IMR-90 (cell line): ENCODE measurements at regions not wholly inside any gene's neighbourhood (a gene's known extent, or its start where the extent isn't known, plus 50 kb on each side); places are given as distances from the start of the nearest gene placed in this dataset.

Source experiments
- ATAC-seq: fragments of 200-7000 bp; cut with Tn5 transposase; 2 replicates; pipeline ENCODE4 v1.9.1; 2020; ENCODE audit warnings: low read depth, mild to moderate bottlenecking, moderate library complexity
- BruUV-seq: library from RNA; stranded (reverse); fragments of 400-500 nt; replicated peaks from 2 replicates; lab custom pipeline; 2021; lab: Mats Ljungman, UMichigan
- CTCF ChIA-PET: fragments of 300-600 bp; formaldehyde crosslinking; extraction: SDS; loops from one replicate; lab custom pipeline; 2021; ENCODE audit warnings: antibody characterized with exemption; lab: Yijun Ruan, JAX
- POLR2A ChIA-PET: fragments of 300-600 bp; sonication (Branson Sonifier 250); formaldehyde crosslinking; loops from one replicate; lab custom pipeline; 2022; ENCODE audit warnings: antibody characterized with exemption; ENCODE audit not compliant: unreplicated experiment; lab: Charles Lee
- DNase-seq: peaks from one replicate; pipeline ENCODE4 v3.0.0; 2013
- H2AFZ ChIP-seq: replicated peaks from 2 replicates; pipeline ENCODE3; 2013; ENCODE audit warnings: low read length, mild to moderate bottlenecking; ENCODE audit not compliant: poor library complexity
- H2AK5ac ChIP-seq: 2 replicates; pipeline ENCODE4 v1.6.1; 2013; ENCODE audit warnings: low read depth, low read length, inconsistent platforms
- H2AK9ac ChIP-seq: replicated peaks from 2 replicates; pipeline ENCODE3; 2013; ENCODE audit warnings: mild to moderate bottlenecking, low read depth, low read length, moderate library complexity; ENCODE audit not compliant: poor library complexity
- H2BK120ac ChIP-seq: 2 replicates; pipeline ENCODE4 v1.6.1; 2013; ENCODE audit warnings: low read depth, low read length, inconsistent platforms
- H2BK15ac ChIP-seq: 3 replicates; pipeline ENCODE4 v1.6.1; 2013; ENCODE audit warnings: low read depth, low read length, inconsistent platforms
- H2BK20ac ChIP-seq: 2 replicates; pipeline ENCODE4 v1.6.1; 2013; ENCODE audit warnings: low read depth, mild to moderate bottlenecking, inconsistent platforms, low read length, moderate library complexity
- H2BK5ac ChIP-seq: 2 replicates; pipeline ENCODE4 v1.6.1; 2013; ENCODE audit warnings: mild to moderate bottlenecking, low read depth, low read length, inconsistent platforms; ENCODE audit not compliant: poor library complexity, severe bottlenecking
- H3K14ac ChIP-seq: replicated peaks from 2 replicates; pipeline ENCODE4 v1.6.1; 2013; ENCODE audit warnings: low read depth, low read length, inconsistent platforms
- H3K18ac ChIP-seq: 2 replicates; pipeline ENCODE4 v1.6.1; 2013; ENCODE audit warnings: low read depth, low read length, control low read depth
- H3K23ac ChIP-seq: 2 replicates; pipeline ENCODE4 v1.6.1; 2013; ENCODE audit warnings: low read depth, low read length, inconsistent platforms
- H3K27ac ChIP-seq: 2 replicates; pipeline ENCODE4 v1.5.1; 2013; ENCODE audit warnings: mild to moderate bottlenecking, control low read depth, low read length; ENCODE audit not compliant: insufficient read depth
- H3K27me3 ChIP-seq: 2 replicates; pipeline ENCODE4 v1.6.1; 2013; ENCODE audit warnings: low read length; ENCODE audit not compliant: control insufficient read depth, insufficient read depth
- H3K36me3 ChIP-seq: 2 replicates; pipeline ENCODE4 v1.6.1; 2013; ENCODE audit warnings: low read length, mixed read lengths; ENCODE audit not compliant: control insufficient read depth, insufficient read depth
- H3K4ac ChIP-seq: 2 replicates; pipeline ENCODE4 v1.6.1; 2013; ENCODE audit warnings: low read depth, low read length, inconsistent platforms
- H3K4me1 ChIP-seq: 2 replicates; pipeline ENCODE4 v1.6.1; 2013; ENCODE audit warnings: low read length, mixed read lengths; ENCODE audit not compliant: control insufficient read depth, insufficient read depth
- H3K4me2 ChIP-seq: 2 replicates; pipeline ENCODE4 v1.6.1; 2013; ENCODE audit warnings: low read depth, mild to moderate bottlenecking, control low read depth, low read length, moderate library complexity
- H3K4me3 ChIP-seq: 2 replicates; pipeline ENCODE4 v1.5.1; 2013; ENCODE audit warnings: low read depth, mild to moderate bottlenecking, control low read depth, low read length, moderate library complexity; ENCODE audit not compliant: insufficient read depth
- H3K56ac ChIP-seq: 2 replicates; pipeline ENCODE4 v1.6.1; 2013; ENCODE audit warnings: low read length, inconsistent platforms; ENCODE audit not compliant: insufficient read depth; ENCODE audit errors: extremely low read depth
- H3K79me1 ChIP-seq, 2 experiments: 2 replicates each; pipeline ENCODE4 v1.6.1; 2013; ENCODE audit warnings: low read length in 2 of 2, inconsistent platforms in 1 of 2, low read depth in 1 of 2
- H3K9ac ChIP-seq: 2 replicates; pipeline ENCODE4 v1.6.1; 2013; ENCODE audit warnings: low read depth, low read length, control low read depth
- H3K9me1 ChIP-seq: 2 replicates; pipeline ENCODE4 v1.6.1; 2013; ENCODE audit warnings: low read length, inconsistent platforms; ENCODE audit not compliant: insufficient read depth
- H3K9me3 ChIP-seq: 2 replicates; pipeline ENCODE4 v1.6.1; 2013; ENCODE audit warnings: low read length; ENCODE audit not compliant: control insufficient read depth, insufficient read depth
- H4K20me1 ChIP-seq: 2 replicates; pipeline ENCODE4 v1.6.1; 2013; ENCODE audit warnings: low read length, inconsistent platforms; ENCODE audit not compliant: insufficient read depth
- H4K5ac ChIP-seq: 2 replicates; pipeline ENCODE4 v1.6.1; 2013; ENCODE audit warnings: mild to moderate bottlenecking, low read depth, low read length, control low read depth
- H4K8ac ChIP-seq, 2 experiments: 2 replicates each; pipeline ENCODE4 v1.6.1; 2013; ENCODE audit warnings: low read depth in 2 of 2, low read length in 2 of 2, control low read depth in 1 of 2, inconsistent platforms in 1 of 2
- H4K91ac ChIP-seq: 2 replicates; pipeline ENCODE4 v1.6.1; 2013; ENCODE audit warnings: low read depth, low read length, inconsistent platforms; ENCODE audit not compliant: insufficient read depth
- BHLHE40 ChIP-seq: fragments of 150-350 bp; IDR thresholded peaks from 2 replicates; pipeline ENCODE4 v1.6.1; 2016; ENCODE audit warnings: mild to moderate bottlenecking, low read depth, low read length
- CEBPB ChIP-seq: IDR thresholded peaks from 2 replicates; pipeline ENCODE4 v1.6.1; 2012; ENCODE audit warnings: low read depth, low read length, improper control_type of control experiment
- CHD1 ChIP-seq: IDR thresholded peaks from 2 replicates; pipeline ENCODE4 v1.6.1; 2012; ENCODE audit warnings: low read depth, low read length, improper control_type of control experiment
- CTCF ChIP-seq: conservative IDR thresholded peaks from 2 replicates; pipeline ENCODE4 v1.5.1; 2012; ENCODE audit warnings: mild to moderate bottlenecking, low read depth, low read length, improper control_type of control experiment
- ELK1 ChIP-seq: fragments of 150-350 bp; IDR thresholded peaks from 2 replicates; pipeline ENCODE4 v1.6.1; 2016; ENCODE audit warnings: low read depth, mild to moderate bottlenecking, low read length, moderate library complexity, borderline replicate concordance
- FOS ChIP-seq: fragments of 150-350 bp; IDR thresholded peaks from 2 replicates; pipeline ENCODE4 v1.6.1; 2016; ENCODE audit warnings: low read depth, low read length
- MAFK ChIP-seq: IDR thresholded peaks from 2 replicates; pipeline ENCODE4 v1.6.1; 2012; ENCODE audit warnings: low read depth, low read length, improper control_type of control experiment
- MAZ ChIP-seq: IDR thresholded peaks from 2 replicates; pipeline ENCODE4 v1.6.1; 2012; ENCODE audit warnings: low read depth, mild to moderate bottlenecking, low read length, improper control_type of control experiment, moderate library complexity, borderline replicate concordance
- MXI1 ChIP-seq: IDR thresholded peaks from 2 replicates; pipeline ENCODE4 v1.6.1; 2012; ENCODE audit warnings: low read depth, mild to moderate bottlenecking, low read length, moderate library complexity, borderline replicate concordance
- NFE2L2 ChIP-seq: fragments of 150-350 bp; IDR thresholded peaks from 2 replicates; pipeline ENCODE4 v1.6.1; 2016; ENCODE audit warnings: low read depth, mild to moderate bottlenecking, low read length
- POLR2A ChIP-seq: IDR thresholded peaks from 2 replicates; pipeline ENCODE4 v1.6.1; 2012; ENCODE audit warnings: mild to moderate bottlenecking, low read depth, low read length
- RAD21 ChIP-seq: IDR thresholded peaks from 2 replicates; pipeline ENCODE4 v1.6.1; 2012; ENCODE audit warnings: low read length, improper control_type of control experiment
- RCOR1 ChIP-seq: IDR thresholded peaks from 2 replicates; pipeline ENCODE4 v1.6.1; 2012; ENCODE audit warnings: mild to moderate bottlenecking, low read length, improper control_type of control experiment; ENCODE audit not compliant: insufficient replicate concordance
- RFX5 ChIP-seq: IDR thresholded peaks from 2 replicates; pipeline ENCODE4 v1.8.0; 2012; ENCODE audit warnings: low read depth, mild to moderate bottlenecking, low read length, moderate library complexity
- SMC3 ChIP-seq: fragments of 150-350 bp; IDR thresholded peaks from 2 replicates; pipeline ENCODE4 v1.6.1; 2016; ENCODE audit warnings: low read depth, mild to moderate bottlenecking, antibody characterized with exemption, low read length, moderate library complexity
- USF2 ChIP-seq: fragments of 150-350 bp; IDR thresholded peaks from 2 replicates; pipeline ENCODE4 v1.6.1; 2017; ENCODE audit warnings: mild to moderate bottlenecking, antibody characterized with exemption, low read length, low read depth
- WGBS, 2 experiments: methylation state at CpG; one replicate each; pipeline versions ENCODE4 v1.1.5 to v1.1.7; 2013; ENCODE audit warnings: missing lambda C conversion rate in 2 of 2; ENCODE audit not compliant: insufficient read length in 1 of 2; ENCODE audit errors: extremely low coverage in 2 of 2; 5-methylcytosine and 5-hydroxymethylcytosine counted together
- dilution Hi-C: fragments of 300-500 bp; cut with HindIII; formaldehyde crosslinking; loops from one replicate; pipeline ENCODE4 v1.14.3; 2018; ENCODE audit warnings: low sequenced_read_pairs; ENCODE audit not compliant: unreplicated experiment
- in situ Hi-C: fragments of 300-500 bp; cut with MboI; formaldehyde crosslinking; loops from 3 replicates; pipeline ENCODE4 v1.14.3; 2019; ENCODE audit warnings: low sequenced_read_pairs, inconsistent platforms, mixed read lengths
- intact Hi-C: fragments of 100-400 bp; cut with micrococcal nuclease; formaldehyde crosslinking; loops from 2 replicates; pipeline ENCODE4 v1.10.0; 2022

GRCh38 chr6:140180306-140180705 is 805.9 kb upstream of the CITED2 start:
- Histone ChIP-seq H3K23ac (no peak overlapping the region), H2BK120ac (peak overlapping the region; percentile 89; the same call in 1 of the 2 replicates), H2AK5ac (no peak overlapping the region), H3K4me1 (peaks cover 6% of the 10 kb centered on the region), H2AFZ (no peak overlapping the region), H3K9me1 (0 out of 2 replicates have a peak, but pooled peaks cover 4% of the 10 kb centered on the region), H3K18ac (no peak overlapping the region), H2BK20ac (no peak overlapping the region), H3K4me3 (no peak overlapping the region), H4K5ac (no peak overlapping the region), H4K91ac (no peak overlapping the region), H3K4ac (no peak overlapping the region), H2AK9ac (no peak overlapping the region), H4K8ac (no peak overlapping the region), H3K9me3 (no peaks in the 10 kb centered on the region), H2BK15ac (0 out of 3 replicates have a peak overlapping the region, but pooled peaks have one; percentile 93), H3K27ac (no peak overlapping the region), H2BK5ac (no peak overlapping the region), H3K14ac (no peak overlapping the region), H3K56ac (no peak overlapping the region), H4K20me1 (no peaks in the 10 kb centered on the region), H3K79me1 (no peaks in the 10 kb centered on the region), H3K27me3 (no peaks in the 10 kb centered on the region), H3K36me3 (no peaks in the 10 kb centered on the region), H3K4me2 (no peak overlapping the region), H3K9ac (no peak overlapping the region)
- in situ Hi-C loops (no loop called here), intact Hi-C loops (no loop called here), dilution Hi-C loops (no loop called here)
- ATAC-seq: no peak
- ChIA-PET CTCF (interaction anchor here (0.6 kb wide), 1 partner anchor 125 kb away, joined by 5 read pairs; no protein-coding TSS in a partner anchor), POLR2A (no interaction called here)
- TF ChIP-seq NFE2L2: no peak
- no peak for TF ChIP-seq MXI1
- no peak for TF ChIP-seq POLR2A
- TF ChIP-seq MAZ: no peak
- TF ChIP-seq USF2: no peak
- no peak for TF ChIP-seq CTCF
- no peak for TF ChIP-seq RCOR1
- TF ChIP-seq ELK1: no peak
- TF ChIP-seq RFX5: no peak
- TF ChIP-seq CEBPB: no peak
- TF ChIP-seq RAD21: no peak
- no peak for TF ChIP-seq SMC3
- no peak for TF ChIP-seq MAFK
- no peak for TF ChIP-seq FOS
- no peak for TF ChIP-seq BHLHE40
- no peak for TF ChIP-seq CHD1
- BruUV-seq: no TSS peak
- no CpG with 5 or more reads among the region's 2 CpGs for WGBS, 2 experiments
- DNase-seq: no peak
